C4-2B (cell line): ENCODE measurements at regions not wholly inside any gene's neighbourhood (a gene's known extent, or its start where the extent isn't known, plus 50 kb on each side); places are given as distances from the start of the nearest gene placed in this dataset.

Experiments
- H3K27ac ChIP-seq: fragments of 450-650 bp; 2 replicates; pipeline ENCODE4 v1.5.1; 2017
- ZFX ChIP-seq: fragments of 450-650 bp; IDR thresholded peaks from 2 replicates; pipeline ENCODE4 v1.6.1; 2017
- TF ChIP-seq, protein P1 (sequence below): fragments of 450-650 bp; conservative IDR thresholded peaks from 2 replicates; pipeline ENCODE4 v1.5.1; 2017; ENCODE audit warnings: mild to moderate bottlenecking

GRCh38 chr6:115016593-115016992 lies 673.8 kb upstream of the HS3ST5 start:
- TF ChIP-seq, protein P1, sequence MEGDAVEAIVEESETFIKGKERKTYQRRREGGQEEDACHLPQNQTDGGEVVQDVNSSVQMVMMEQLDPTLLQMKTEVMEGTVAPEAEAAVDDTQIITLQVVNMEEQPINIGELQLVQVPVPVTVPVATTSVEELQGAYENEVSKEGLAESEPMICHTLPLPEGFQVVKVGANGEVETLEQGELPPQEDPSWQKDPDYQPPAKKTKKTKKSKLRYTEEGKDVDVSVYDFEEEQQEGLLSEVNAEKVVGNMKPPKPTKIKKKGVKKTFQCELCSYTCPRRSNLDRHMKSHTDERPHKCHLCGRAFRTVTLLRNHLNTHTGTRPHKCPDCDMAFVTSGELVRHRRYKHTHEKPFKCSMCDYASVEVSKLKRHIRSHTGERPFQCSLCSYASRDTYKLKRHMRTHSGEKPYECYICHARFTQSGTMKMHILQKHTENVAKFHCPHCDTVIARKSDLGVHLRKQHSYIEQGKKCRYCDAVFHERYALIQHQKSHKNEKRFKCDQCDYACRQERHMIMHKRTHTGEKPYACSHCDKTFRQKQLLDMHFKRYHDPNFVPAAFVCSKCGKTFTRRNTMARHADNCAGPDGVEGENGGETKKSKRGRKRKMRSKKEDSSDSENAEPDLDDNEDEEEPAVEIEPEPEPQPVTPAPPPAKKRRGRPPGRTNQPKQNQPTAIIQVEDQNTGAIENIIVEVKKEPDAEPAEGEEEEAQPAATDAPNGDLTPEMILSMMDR = no peak
- TF ChIP-seq ZFX = no peak

DNA sequence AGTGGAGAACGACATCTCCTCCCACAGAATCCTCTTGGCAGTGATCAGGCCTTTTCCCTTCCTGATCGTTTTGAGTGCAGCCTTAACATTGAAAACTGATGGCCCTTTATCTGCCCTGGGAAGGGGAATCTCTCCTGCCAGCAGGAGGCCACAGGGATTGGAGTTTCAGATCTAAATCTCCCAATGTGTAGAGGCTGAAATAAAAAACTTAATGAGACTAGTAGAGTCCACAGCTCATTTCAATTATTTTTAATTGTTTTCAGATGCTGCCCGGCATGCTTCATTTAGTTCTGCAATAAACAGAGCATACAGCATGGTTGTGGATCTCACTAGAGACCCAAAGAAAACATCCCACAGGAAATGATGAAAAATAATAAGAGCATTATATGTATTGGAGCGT lies 662.2 kb upstream of the HS3ST5 start:
- no peak for TF ChIP-seq ZFX
- TF ChIP-seq, protein P1 = no peak

More at GRCh38 chr6:115016593-115016992, 673.8 kb upstream of the HS3ST5 start:
- H3K27ac ChIP-seq = no peak overlapping the region

DNA sequence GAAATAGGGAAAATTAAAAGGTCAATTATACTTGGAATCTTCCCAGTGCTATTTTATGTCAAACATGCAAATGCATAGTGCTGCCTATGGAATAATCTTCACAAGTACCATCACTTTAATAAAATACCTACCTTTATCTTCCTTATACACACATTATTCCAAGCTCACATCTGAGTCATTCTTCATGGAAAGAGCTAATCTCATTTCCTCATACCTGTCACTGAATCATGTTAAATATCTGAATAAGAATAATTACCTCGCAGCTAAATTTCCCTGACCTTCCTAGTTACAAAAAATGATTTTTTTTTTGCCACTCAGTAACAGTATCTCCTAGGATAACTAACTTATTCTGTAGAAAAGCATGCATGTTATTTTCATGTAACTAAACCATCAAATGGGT lies 661.4 kb upstream of the HS3ST5 start:
- TF ChIP-seq, protein P1 = no peak
- no peak for TF ChIP-seq ZFX
- no peak overlapping the region for H3K27ac ChIP-seq

More for the DNA sequence above, 662.2 kb upstream of the HS3ST5 start:
- no peak overlapping the region for H3K27ac ChIP-seq

DNA sequence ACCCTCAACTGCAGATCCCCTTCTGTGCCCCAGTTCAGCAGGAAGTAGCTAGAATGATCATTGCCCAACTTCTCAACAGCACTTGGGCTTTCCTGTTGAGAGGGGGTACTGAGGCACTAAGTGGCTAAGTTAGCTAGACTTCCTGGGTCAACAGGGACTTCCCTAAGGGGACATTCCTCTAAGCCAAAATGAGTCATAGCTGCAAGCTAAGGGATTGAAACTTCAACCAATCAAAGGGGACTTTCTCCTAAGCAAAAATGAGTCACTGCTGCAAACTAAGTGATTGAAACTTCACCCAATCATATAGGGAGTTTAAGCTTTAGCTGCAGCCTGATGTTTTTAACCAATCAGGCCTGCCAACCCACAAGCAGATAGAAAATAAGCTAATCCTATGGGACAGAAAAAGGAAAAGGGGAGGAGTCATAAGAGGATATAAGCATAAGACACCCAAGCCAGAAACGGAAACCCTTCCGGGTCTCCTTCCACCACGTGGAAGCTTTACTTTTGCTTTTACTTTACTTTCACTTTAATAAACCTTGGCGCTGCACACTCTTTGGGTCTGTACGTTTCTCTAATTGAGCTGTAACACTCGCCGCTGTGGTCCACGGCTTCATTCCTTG lies 659.0 kb upstream of the HS3ST5 start:
- H3K27ac ChIP-seq = no peak overlapping the region
- TF ChIP-seq ZFX = no peak
- TF ChIP-seq, protein P1 = no peak

DNA sequence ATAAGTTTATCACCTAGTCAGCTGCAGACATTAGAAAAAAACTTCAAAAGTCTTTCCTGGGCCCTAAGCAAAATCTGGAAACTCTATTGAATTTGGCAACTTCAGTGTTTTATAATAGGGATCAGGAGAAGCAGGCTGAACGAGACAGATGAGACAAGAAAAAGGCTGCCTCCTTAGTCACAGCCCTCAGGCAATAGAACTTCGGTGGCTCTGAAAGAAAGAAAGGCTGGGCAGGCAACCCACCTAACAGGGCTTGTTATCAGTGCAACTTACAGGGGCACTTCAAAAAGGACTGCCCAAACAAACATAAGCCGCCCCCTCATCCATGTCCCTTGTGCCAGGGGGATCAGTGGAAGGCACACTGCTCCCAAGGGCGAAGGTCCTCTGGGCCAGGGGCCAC lies 657.9 kb upstream of the HS3ST5 start:
- no peak overlapping the region for H3K27ac ChIP-seq
- TF ChIP-seq, protein P1 = no peak
- no peak for TF ChIP-seq ZFX

- TF ChIP-seq ZFX = no peak
- TF ChIP-seq, protein P1 = no peak
- no peak overlapping the region for H3K27ac ChIP-seq
Measured at GRCh38 chr6:114998492-114998891, 655.7 kb upstream of the HS3ST5 start.

DNA sequence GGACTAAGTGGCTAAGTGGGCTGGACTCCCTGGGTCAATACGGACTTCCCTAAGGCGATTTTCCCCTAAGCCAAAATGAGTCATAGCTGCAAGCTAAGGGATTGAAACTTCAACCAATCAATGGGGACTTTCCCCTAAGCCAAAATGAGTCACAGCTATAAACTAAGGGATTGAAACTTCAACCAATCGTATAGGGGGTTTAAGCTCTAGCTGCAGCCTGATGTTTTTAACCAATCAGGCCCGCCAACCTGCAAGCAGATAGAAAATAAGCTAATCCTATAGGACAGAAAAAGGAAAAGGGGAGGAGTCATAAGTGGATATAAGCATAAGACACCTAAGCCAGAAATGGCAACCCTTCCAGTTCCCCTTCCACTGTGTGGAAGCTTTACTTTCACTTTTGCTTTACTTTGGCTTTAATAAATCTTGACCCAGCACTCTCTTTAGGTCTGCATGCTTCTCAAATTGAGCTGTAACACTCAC lies 655.0 kb upstream of the HS3ST5 start:
- H3K27ac ChIP-seq = no peak overlapping the region
- TF ChIP-seq ZFX = no peak
- TF ChIP-seq, protein P1 = no peak
